ENCODE measurements at regions not wholly inside any gene's neighbourhood (a gene's known extent, or its start where the extent isn't known, plus 50 kb on each side); places are given as distances from the start of the nearest gene placed in this dataset.

DNA sequence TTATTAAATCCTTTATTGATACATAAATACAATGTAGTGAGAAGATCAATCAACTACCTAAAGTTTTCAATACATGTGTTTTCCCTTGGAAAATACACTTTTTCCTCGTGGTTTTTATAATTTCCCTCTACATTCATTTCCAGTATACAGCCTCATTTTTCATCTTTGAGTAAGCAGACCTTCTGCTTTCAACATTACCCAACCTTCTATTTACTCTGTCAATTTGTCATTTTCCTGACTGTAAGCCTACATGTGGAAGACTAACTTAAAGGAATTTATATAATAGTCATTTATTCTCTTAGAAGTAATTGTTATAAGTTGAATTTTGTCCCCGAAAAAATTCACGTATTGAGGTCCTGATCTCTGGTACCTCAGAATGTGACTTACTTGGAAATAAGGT is 594.0 kb downstream of the NUP35 start:
- no peaks in the 10 kb centered on the region for H3K4me1 ChIP-seq (ENCODE audit: control insufficient read depth, extremely low read depth, insufficient read depth, low read length)
- no peak overlapping the region for H3K27ac ChIP-seq (ENCODE audit: insufficient read depth, low read depth, low read length)
- no peaks in the 10 kb centered on the region for H3K36me3 ChIP-seq (ENCODE audit: control insufficient read depth in 2 of 2, extremely low read depth in 1 of 2, insufficient read depth in 2 of 2, low read length in 2 of 2)
- dilution Hi-C loops (cut with MboI; ENCODE audit: extremely low pct_ligation_motif_present, low sequenced_read_pairs) (no loop called here), intact Hi-C loops (cut with micrococcal nuclease) (no loop called here)
- H3K4me3 ChIP-seq (replicated peaks in 1 of 3; ENCODE audit: insufficient read depth in 1 of 3, low read depth in 1 of 3, low read length in 3 of 3) = no peak overlapping the region
- H3K9me1 ChIP-seq (replicated peaks; ENCODE audit: control insufficient read depth, extremely low read depth, insufficient read depth, low read length) = no peaks in the 10 kb centered on the region
- no peaks in the 10 kb centered on the region for H3K9me3 ChIP-seq (replicated peaks; ENCODE audit: control insufficient read depth, insufficient read depth, low read length)
- FAIRE-seq (no peak), DNase-seq (ENCODE audit: low read depth, low spot score) (no peak)
- H3K27me3 ChIP-seq (ENCODE audit: control insufficient read depth in 2 of 2, insufficient read depth in 2 of 2, low read length in 2 of 2) = no peaks in the 10 kb centered on the region
- no TSS peak for BruUV-seq (replicated peaks)
- no peaks in the 10 kb centered on the region for H3K79me2 ChIP-seq (ENCODE audit: control insufficient read depth, insufficient read depth, low read length)
- H2AFZ ChIP-seq (ENCODE audit: low read depth, low read length) = no peak overlapping the region
- ChIA-PET CTCF (no interaction called here), POLR2A (no interaction called here)
- no peaks in the 10 kb centered on the region for H4K20me1 ChIP-seq (replicated peaks; ENCODE audit: control insufficient read depth, extremely low read depth, insufficient read depth, low read length)
- no peak overlapping the region for H3K4me2 ChIP-seq (ENCODE audit: insufficient read depth, low read length)
- H3K9ac ChIP-seq (replicated peaks; ENCODE audit: extremely low read depth, insufficient read depth, low read length) = no peak overlapping the region
- TF ChIP-seq EZH2 (IDR thresholded peaks at IDR 0.05; ENCODE audit: borderline replicate concordance, low read depth, low read length, severe bottlenecking) (no peak), JUN (IDR thresholded peaks at IDR 0.05; ENCODE audit: borderline replicate concordance, insufficient read depth, insufficient read length, low read depth) (no peak), GATA2 (IDR thresholded peaks at IDR 0.05; ENCODE audit: insufficient read depth, insufficient read length, low read depth, low read length) (no peak), MYC (IDR thresholded peaks at IDR 0.05; ENCODE audit: low read depth, low read length) (no peak), POLR2AphosphoS5 (IDR thresholded peaks at IDR 0.05; ENCODE audit: insufficient read depth, low read depth, low read length) (no peak), POLR2A (IDR thresholded peaks at IDR 0.05; ENCODE audit: low read depth, low read length) (no peak), FOS (IDR thresholded peaks at IDR 0.05; ENCODE audit: borderline replicate concordance, insufficient read depth, low read length) (no peak)
- TF ChIP-seq, protein P1, sequence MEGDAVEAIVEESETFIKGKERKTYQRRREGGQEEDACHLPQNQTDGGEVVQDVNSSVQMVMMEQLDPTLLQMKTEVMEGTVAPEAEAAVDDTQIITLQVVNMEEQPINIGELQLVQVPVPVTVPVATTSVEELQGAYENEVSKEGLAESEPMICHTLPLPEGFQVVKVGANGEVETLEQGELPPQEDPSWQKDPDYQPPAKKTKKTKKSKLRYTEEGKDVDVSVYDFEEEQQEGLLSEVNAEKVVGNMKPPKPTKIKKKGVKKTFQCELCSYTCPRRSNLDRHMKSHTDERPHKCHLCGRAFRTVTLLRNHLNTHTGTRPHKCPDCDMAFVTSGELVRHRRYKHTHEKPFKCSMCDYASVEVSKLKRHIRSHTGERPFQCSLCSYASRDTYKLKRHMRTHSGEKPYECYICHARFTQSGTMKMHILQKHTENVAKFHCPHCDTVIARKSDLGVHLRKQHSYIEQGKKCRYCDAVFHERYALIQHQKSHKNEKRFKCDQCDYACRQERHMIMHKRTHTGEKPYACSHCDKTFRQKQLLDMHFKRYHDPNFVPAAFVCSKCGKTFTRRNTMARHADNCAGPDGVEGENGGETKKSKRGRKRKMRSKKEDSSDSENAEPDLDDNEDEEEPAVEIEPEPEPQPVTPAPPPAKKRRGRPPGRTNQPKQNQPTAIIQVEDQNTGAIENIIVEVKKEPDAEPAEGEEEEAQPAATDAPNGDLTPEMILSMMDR (IDR thresholded peaks at IDR 0.05; ENCODE audit: extremely low read depth in 1 of 2, insufficient read depth in 1 of 2, low read depth in 1 of 2, low read length in 2 of 2) = no peak
- TF ChIP-seq, protein P2, sequence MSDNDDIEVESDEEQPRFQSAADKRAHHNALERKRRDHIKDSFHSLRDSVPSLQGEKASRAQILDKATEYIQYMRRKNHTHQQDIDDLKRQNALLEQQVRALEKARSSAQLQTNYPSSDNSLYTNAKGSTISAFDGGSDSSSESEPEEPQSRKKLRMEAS (IDR thresholded peaks at IDR 0.05; ENCODE audit: insufficient read depth, insufficient read length) = no peak

Data from endothelial cell of umbilical vein (primary cell).